ENCODE measurements at regions not wholly inside any gene's neighbourhood (a gene's known extent, or its start where the extent isn't known, plus 50 kb on each side); places are given as distances from the start of the nearest gene placed in this dataset.

DNA sequence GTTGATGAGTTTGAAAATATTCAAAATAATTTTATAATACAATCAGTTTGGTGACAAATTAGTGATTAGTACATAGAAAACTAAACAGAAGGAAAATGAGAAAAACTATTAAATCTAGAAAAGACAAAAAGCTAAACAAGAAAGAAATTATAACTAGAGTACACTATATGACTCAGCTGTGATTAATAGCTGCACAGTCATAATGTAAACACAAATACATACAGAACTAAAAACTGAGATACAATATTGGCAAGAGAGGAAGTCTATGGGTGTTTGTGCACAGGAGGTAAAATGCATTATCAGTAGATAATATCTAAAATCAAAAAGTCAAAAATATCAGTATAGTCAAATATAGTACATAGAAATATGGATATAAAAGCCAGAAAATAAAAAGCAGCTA is 80.7 kb upstream of the PCSK6 start:
- no peaks in the 10 kb centered on the region for H3K4me1 ChIP-seq
- H3K4me3 ChIP-seq, result no peak overlapping the region
- peaks cover 5% of the 10 kb centered on the region for H3K27me3 ChIP-seq
- TF ChIP-seq EP300 (IDR thresholded peaks at IDR 0.05), result no peak
- no peak for TF ChIP-seq CTCF (IDR thresholded peaks at IDR 0.05)
- TF ChIP-seq POLR2AphosphoS5 (IDR thresholded peaks at IDR 0.05), result no peak
- TF ChIP-seq POLR2A (IDR thresholded peaks at IDR 0.05), result no peak
- H3K9me3 ChIP-seq, result no peaks in the 10 kb centered on the region
- DNase-seq (ENCODE audit: low spot score in 2 of 2), result no peak
- H3K36me3 ChIP-seq, result no peaks in the 10 kb centered on the region
- H3K27ac ChIP-seq, result no peak overlapping the region

GRCh38 chr15:101568821-101569555 is 79.5 kb upstream of the PCSK6 start:
- no peaks in the 10 kb centered on the region for H3K36me3 ChIP-seq
- no peaks in the 10 kb centered on the region for H3K4me1 ChIP-seq
- TF ChIP-seq EP300 (IDR thresholded peaks at IDR 0.05), result no peak
- no peak for TF ChIP-seq POLR2AphosphoS5 (IDR thresholded peaks at IDR 0.05)
- peaks cover 4% of the 10 kb centered on the region for H3K27me3 ChIP-seq
- H3K27ac ChIP-seq, result no peak overlapping the region
- H3K4me3 ChIP-seq, result no peak overlapping the region
- H3K9me3 ChIP-seq, result no peaks in the 10 kb centered on the region
- 86% methylated on average over 17 of the region's 17 CpGs for WGBS
- no peak for DNase-seq (ENCODE audit: low spot score in 2 of 2)

DNA sequence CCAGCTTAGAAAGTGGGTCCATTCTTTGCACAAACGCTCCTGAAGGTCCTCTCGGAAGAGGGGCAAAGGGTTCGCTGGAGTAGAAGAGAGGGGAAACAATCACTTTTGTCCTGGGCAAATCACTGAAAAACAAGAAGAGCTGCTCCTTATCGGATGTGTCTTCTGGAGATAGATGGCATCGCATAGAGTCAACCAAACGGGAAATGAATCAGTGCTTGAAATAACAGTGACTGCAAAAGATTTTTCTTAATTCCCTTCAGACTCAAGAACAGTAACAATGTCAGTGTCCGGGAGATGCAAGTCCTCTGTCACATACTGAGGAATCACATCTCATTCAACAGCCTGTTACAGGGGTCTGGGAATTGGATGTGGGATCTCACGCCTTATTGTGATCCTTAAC is 78.8 kb upstream of the PCSK6 start:
- no peak overlapping the region for H3K27ac ChIP-seq
- H3K4me1 ChIP-seq, result no peaks in the 10 kb centered on the region
- no peaks in the 10 kb centered on the region for H3K9me3 ChIP-seq
- no peaks in the 10 kb centered on the region for H3K36me3 ChIP-seq
- WGBS, result 68% methylated on average over 8 of the region's 8 CpGs
- H3K4me3 ChIP-seq, result no peak overlapping the region
- H3K27me3 ChIP-seq, result peaks cover 4% of the 10 kb centered on the region
- TF ChIP-seq POLR2AphosphoS5 (IDR thresholded peaks at IDR 0.05) (no peak), EP300 (IDR thresholded peaks at IDR 0.05) (no peak), POLR2A (IDR thresholded peaks at IDR 0.05) (no peak)
- DNase-seq (ENCODE audit: low spot score in 2 of 2), result no peak

GRCh38 chr15:101566748-101567488 is 77.4 kb upstream of the PCSK6 start:
- H3K36me3 ChIP-seq, result no peaks in the 10 kb centered on the region
- H3K9me3 ChIP-seq, result no peaks in the 10 kb centered on the region
- no peak overlapping the region for H3K4me3 ChIP-seq
- H3K4me1 ChIP-seq, result no peaks in the 10 kb centered on the region
- peaks cover 4% of the 10 kb centered on the region for H3K27me3 ChIP-seq
- TF ChIP-seq CTCF (IDR thresholded peaks at IDR 0.05) (no peak), POLR2AphosphoS5 (IDR thresholded peaks at IDR 0.05) (no peak), EP300 (IDR thresholded peaks at IDR 0.05) (no peak), POLR2A (IDR thresholded peaks at IDR 0.05) (no peak)
- H3K27ac ChIP-seq, result no peak overlapping the region
- WGBS, result 85% methylated on average over 14 of the region's 14 CpGs
- no peak for DNase-seq (ENCODE audit: low spot score in 2 of 2)

GRCh38 chr15:101565377-101565776 is 75.9 kb upstream of the PCSK6 start:
- WGBS, result 93% methylated on average over 3 of the region's 3 CpGs
- no peak overlapping the region for H3K27ac ChIP-seq
- H3K9me3 ChIP-seq, result no peaks in the 10 kb centered on the region
- TF ChIP-seq POLR2A (IDR thresholded peaks at IDR 0.05), result no peak
- no peak for TF ChIP-seq POLR2AphosphoS5 (IDR thresholded peaks at IDR 0.05)
- no peak for TF ChIP-seq CTCF (IDR thresholded peaks at IDR 0.05)
- TF ChIP-seq EP300 (IDR thresholded peaks at IDR 0.05), result no peak
- no peak overlapping the region for H3K4me3 ChIP-seq
- peaks cover 13% of the 10 kb centered on the region for H3K27me3 ChIP-seq
- no peaks in the 10 kb centered on the region for H3K4me1 ChIP-seq
- no peaks in the 10 kb centered on the region for H3K36me3 ChIP-seq
- DNase-seq (ENCODE audit: low spot score in 2 of 2), result no peak

DNA sequence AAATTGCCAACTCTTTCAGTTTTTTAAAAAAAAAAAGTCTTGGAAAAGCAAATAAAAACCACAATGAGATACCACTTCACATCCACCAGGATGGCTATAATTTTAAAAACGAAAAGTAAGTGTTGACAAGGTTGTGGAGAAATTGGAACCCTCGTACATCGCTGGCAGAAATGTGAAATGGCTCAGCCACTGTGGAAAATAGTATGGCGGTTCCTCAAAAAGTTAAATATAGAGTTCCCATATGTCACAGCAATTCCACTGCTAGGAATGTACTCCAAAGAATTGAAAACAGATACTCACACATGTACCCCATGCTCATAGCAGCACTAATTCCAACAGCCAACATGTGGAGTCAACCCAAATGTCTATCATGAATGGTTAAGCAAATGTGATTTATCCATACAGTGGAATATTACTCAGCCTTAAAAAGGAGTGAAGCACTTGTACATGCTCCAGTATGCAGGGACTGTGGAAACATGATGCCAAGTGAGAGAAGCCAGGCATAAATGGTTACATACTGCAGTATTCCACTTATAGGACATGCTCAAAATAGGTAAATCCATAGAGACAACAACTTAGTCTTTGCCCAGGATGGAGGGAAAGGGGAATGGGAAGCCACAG is 73.8 kb upstream of the PCSK6 start:
- Histone ChIP-seq H3K4me3 (no peak overlapping the region), H3K4me1 (no peaks in the 10 kb centered on the region), H3K36me3 (no peaks in the 10 kb centered on the region), H3K27me3 (peaks cover 23% of the 10 kb centered on the region), H3K27ac (no peak overlapping the region), H3K9me3 (no peaks in the 10 kb centered on the region)
- no peak for TF ChIP-seq CTCF (IDR thresholded peaks at IDR 0.05)
- no peak for TF ChIP-seq POLR2AphosphoS5 (IDR thresholded peaks at IDR 0.05)
- WGBS, result 66% methylated on average over 4 of the region's 4 CpGs
- no peak for DNase-seq (ENCODE audit: low spot score in 2 of 2)
